GM10266 (cell line): ENCODE measurements at regions not wholly inside any gene's neighbourhood (a gene's known extent, or its start where the extent isn't known, plus 50 kb on each side); places are given as distances from the start of the nearest gene placed in this dataset.

Experiments used
- DNase-seq: peaks from one replicate; pipeline ENCODE4 v3.0.0; 2012; ENCODE audit errors: extremely low spot score
- TF ChIP-seq, protein P1 (sequence below): IDR thresholded peaks from 2 replicates; pipeline ENCODE4 v1.5.1; 2012; ENCODE audit warnings: mild to moderate bottlenecking, low read depth; ENCODE audit not compliant: control insufficient read depth, insufficient read depth; ENCODE audit errors: missing control alignments

DNA sequence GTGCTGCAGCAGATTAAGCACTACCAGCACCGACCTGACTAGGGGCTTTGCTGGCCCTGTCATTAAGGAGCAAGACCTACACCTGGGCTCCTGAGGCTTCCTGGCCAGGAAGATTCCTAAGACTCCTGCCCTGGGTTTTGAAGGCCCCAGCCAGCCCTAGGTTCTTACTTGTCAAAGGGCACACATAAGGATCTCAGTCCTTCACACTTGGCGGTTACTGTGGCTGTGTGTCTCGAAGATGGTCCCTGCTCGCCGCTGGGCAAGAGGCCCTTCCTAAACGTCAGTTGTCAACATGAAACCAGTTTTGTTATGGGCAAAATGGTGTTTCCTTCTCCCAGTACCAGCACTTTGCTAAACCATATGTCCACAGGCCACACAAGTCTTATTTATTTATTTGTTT, 470.6 kb downstream of the TOX3 start:
- DNase-seq: no peak
- TF ChIP-seq, protein P1, sequence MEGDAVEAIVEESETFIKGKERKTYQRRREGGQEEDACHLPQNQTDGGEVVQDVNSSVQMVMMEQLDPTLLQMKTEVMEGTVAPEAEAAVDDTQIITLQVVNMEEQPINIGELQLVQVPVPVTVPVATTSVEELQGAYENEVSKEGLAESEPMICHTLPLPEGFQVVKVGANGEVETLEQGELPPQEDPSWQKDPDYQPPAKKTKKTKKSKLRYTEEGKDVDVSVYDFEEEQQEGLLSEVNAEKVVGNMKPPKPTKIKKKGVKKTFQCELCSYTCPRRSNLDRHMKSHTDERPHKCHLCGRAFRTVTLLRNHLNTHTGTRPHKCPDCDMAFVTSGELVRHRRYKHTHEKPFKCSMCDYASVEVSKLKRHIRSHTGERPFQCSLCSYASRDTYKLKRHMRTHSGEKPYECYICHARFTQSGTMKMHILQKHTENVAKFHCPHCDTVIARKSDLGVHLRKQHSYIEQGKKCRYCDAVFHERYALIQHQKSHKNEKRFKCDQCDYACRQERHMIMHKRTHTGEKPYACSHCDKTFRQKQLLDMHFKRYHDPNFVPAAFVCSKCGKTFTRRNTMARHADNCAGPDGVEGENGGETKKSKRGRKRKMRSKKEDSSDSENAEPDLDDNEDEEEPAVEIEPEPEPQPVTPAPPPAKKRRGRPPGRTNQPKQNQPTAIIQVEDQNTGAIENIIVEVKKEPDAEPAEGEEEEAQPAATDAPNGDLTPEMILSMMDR: no peak

DNA sequence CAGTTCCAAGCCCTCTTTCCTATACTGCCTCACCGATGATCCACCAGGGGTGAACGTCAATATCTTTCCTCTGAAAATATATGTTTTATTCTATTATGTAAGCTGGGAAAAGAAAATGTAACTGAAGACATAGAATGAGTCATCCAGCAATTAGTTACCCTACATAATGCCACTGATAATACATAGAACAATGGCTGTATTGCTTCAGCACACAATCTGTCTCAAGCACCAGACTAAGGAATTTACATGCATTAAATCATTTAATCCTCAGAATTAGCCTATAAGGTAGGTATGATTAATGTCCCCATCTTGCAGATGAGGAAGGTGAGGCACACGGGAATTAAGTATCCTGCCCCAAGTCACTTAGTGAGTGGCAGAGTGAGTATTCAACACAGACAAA, 472.8 kb downstream of the TOX3 start:
- TF ChIP-seq, protein P1: no peak
- DNase-seq: no peak

DNA sequence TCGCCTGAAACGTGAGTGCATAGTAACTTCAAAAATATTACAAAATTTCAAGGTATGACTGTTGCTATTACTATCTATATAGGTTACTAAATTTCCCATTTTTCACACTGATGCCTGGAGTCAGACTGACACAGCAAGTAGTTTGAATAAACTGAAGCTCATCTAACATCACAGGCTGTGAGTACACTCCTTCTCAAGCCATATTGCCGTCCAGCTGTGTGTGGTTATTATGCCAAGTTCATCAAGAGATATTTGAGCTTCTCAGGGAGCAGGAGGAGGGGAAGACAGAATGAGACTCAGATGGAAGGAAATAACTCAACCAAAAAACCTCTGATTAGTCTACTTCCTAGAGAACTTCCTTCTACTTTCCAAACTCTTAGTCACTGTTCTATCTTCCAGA, 473.9 kb downstream of the TOX3 start:
- DNase-seq: no peak
- TF ChIP-seq, protein P1: no peak

DNA sequence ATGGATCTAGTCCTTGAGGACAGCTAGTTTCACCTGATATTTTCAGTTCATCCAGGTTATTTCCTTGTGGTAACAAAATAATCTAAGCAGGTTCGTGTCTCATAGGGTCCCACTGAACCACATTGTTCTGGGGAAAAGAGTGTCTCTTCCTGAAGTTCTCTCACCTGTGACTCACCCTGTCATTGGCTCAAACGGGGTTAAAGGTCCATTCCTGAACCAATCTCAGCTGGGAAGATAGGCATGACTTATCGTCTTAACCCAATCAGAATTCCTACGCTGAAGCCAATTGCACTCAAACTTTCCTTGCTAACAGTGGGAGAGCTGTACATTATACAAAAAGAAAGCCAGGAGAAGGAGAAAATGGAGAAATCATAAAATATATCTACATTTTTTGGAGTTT, 475.8 kb downstream of the TOX3 start:
- TF ChIP-seq, protein P1: no peak
- no peak for DNase-seq

DNA sequence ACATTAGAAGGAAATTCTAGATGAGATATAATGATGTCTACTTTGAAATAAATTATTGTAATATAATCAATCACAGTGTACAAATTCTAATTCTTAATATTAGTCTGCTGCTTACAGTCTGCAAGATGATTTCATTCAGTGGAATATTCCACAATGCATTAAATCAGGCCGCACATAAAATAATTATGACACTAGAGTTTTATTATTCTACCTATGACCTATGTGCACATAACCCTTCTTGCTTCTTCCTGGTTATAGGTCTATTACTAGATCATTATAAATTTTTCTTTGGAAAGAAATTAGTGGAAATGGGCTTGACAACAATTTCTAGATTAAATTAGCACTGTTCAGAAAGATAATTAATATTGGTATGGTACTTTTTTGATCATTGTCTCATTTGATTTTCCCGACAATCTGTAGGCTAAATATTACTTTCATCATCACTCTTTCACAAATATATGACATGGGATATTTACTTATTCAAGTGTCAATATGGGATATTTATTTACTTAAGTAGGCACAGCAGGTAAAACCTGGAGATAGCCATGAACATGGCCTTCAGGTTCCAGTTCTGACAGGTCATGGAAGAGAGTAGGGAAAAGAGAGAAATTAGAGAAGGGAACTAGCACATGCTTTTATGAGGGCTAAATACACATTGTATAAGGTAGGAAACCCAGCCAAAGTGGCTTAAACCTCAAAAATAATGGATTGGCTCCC, 476.4 kb downstream of the TOX3 start:
- DNase-seq: no peak
- TF ChIP-seq, protein P1: no peak

DNA sequence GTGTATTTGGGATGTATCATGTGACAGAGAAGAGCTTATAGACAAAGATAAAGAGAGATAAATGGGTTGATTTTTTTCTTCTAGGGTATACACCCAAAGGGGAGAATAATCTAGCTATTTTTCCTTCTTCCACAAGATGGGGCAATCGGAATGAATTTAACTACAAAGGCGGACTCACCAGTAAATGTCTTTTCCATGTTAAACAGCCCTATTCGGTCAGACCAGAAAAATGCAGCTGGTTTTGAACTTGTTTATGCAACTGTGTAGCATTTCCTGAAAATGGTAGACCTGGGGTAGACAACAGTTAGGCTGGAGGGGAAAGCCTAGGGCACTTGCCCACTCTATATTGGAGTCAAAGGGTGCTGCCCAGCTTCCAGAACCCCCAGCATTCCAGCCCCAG, 477.1 kb downstream of the TOX3 start:
- TF ChIP-seq, protein P1: no peak
- DNase-seq: no peak

DNA sequence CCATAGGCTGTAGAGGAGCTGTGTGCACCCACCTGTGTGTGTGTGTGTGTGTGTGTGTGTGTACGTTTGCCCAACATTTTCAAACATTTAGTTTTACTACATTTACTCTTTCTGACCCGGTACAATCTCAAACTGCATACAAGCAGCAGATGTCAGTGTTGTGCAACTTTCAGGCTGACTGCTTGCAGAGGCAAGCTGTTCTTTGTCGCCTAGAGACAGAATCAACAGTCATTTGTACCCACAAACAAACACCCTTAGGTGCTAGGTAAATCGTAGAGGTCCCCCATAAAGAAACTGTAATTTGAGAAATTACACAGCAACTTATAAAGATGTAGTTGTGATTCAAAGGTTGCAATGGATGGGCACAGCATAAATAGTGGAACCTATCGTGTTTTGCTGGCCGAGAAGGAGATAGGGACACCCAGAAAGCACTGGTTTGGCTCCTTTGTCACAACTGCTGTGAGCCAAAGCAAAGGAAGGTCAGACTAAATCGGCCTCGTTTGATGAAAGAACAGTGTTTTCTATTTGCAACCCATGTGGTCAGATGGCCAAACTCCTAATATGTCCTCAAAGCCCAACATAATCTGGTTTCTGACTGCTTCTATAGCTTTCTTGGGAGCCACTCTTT, 478.4 kb downstream of the TOX3 start:
- no peak for DNase-seq
- TF ChIP-seq, protein P1: no peak
